ENCODE measurements at regions not wholly inside any gene's neighbourhood (a gene's known extent, or its start where the extent isn't known, plus 50 kb on each side); places are given as distances from the start of the nearest gene placed in this dataset.

- no peak for TF ChIP-seq CTCF (IDR thresholded peaks at IDR 0.05)
- no peak for TF ChIP-seq POLR2AphosphoS5 (IDR thresholded peaks at IDR 0.05; ENCODE audit: insufficient read depth in 1 of 2, low read depth in 1 of 2)
Measured at GRCh38 chr5:15206133-15206532, 293.8 kb upstream of the FBXL7 start.

Measured in vagina (tissue), 2 donors.